ENCODE measurements at regions not wholly inside any gene's neighbourhood (a gene's known extent, or its start where the extent isn't known, plus 50 kb on each side); places are given as distances from the start of the nearest gene placed in this dataset.

DNA sequence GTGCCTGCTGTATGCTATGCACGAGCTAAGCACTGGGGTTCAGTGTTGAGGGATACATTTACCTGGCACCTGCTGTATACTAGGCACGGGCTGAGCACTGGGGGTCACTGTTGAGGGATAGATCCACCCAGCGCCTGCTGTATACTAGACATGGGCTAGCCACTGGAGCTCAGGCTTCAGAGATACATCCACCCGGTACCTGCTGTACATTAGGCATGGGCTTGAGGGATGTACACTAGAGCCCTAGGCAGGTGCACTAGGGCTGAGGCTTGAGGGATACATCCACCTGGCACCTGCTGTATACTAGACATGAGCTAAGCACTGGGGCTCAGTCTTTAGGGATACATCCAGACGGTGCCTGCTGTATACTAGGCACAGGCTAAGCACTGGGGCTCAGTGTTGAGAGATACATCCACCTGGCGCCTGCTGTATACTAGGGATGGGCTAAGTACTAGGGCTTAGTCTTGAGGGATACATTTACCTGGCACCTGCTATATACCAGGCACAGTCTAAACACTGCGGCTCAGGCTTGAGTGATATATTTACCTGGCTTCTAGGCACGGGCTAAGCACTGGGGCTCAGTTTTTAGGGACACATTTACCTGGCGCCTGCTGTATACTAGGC lies 92.7 kb downstream of the ADRA2C start:
- Histone ChIP-seq H3K4me3 (no peak overlapping the region), H3K27me3 (no peaks in the 10 kb centered on the region), H3K36me3 (no peaks in the 10 kb centered on the region), H3K4me1 (no peaks in the 10 kb centered on the region), H3K9me3 (no peaks in the 10 kb centered on the region), H3K27ac (no peak overlapping the region)
- no peak for DNase-seq
- intact Hi-C loops (cut with DNase I; ENCODE audit: low total_unique reads) = no loop called here
- TF ChIP-seq, protein P1, sequence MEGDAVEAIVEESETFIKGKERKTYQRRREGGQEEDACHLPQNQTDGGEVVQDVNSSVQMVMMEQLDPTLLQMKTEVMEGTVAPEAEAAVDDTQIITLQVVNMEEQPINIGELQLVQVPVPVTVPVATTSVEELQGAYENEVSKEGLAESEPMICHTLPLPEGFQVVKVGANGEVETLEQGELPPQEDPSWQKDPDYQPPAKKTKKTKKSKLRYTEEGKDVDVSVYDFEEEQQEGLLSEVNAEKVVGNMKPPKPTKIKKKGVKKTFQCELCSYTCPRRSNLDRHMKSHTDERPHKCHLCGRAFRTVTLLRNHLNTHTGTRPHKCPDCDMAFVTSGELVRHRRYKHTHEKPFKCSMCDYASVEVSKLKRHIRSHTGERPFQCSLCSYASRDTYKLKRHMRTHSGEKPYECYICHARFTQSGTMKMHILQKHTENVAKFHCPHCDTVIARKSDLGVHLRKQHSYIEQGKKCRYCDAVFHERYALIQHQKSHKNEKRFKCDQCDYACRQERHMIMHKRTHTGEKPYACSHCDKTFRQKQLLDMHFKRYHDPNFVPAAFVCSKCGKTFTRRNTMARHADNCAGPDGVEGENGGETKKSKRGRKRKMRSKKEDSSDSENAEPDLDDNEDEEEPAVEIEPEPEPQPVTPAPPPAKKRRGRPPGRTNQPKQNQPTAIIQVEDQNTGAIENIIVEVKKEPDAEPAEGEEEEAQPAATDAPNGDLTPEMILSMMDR (IDR thresholded peaks at IDR 0.05) = no peak
- no peak for TF ChIP-seq POLR2A (IDR thresholded peaks at IDR 0.05)

- Histone ChIP-seq H3K4me3 (no peak overlapping the region), H3K27ac (no peak overlapping the region), H3K9me3 (no peaks in the 10 kb centered on the region), H3K27me3 (no peaks in the 10 kb centered on the region), H3K36me3 (no peaks in the 10 kb centered on the region), H3K4me1 (no peaks in the 10 kb centered on the region)
- no peak for DNase-seq
- intact Hi-C loops (cut with DNase I; ENCODE audit: low total_unique reads) = no loop called here
- TF ChIP-seq, protein P1 (IDR thresholded peaks at IDR 0.05) = no peak
- TF ChIP-seq POLR2A (IDR thresholded peaks at IDR 0.05) = no peak
Measured at GRCh38 chr4:3859571-3859970, 93.4 kb downstream of the ADRA2C start.

DNA sequence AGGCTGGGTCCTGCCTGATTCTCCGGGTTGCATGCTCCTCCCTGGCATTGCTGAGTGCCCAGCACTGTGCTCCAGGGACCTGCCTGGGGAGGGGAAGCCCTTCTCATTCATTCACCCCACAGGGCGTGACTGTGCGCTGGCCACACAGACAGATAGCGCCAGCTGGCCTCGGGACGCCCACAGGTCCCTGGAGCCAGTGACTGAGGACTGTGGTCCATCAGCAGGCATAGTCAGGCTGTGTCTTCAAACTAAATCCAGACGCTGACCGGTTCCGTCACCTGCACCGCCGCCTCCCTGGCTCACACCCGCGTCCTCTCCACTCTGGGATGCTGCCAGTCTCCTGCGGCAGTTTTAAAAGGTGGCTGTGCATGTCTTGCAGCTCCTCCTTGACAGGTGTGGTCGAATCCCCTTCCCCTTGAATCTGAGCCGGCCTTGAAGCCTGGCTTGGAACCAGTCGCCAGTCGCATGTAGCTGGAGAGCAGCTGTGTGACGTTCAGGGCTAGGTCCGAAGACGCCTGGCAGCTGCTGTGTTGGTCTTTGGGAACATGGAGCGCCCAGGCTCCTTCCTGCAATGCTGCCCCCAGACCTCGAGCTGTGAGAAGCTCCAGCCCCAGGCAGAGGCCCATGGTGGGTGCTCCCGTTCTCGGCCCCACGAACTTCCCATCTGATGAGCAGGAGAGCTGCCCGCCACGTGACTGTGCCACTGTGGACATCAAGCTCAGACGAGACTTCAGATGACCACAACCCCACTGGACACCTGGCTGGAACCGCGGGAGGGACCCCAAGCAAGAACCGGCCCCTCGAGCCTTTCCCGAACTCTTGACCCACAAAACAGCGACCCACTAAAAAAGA lies 94.1 kb downstream of the ADRA2C start:
- no peaks in the 10 kb centered on the region for H3K27me3 ChIP-seq
- H3K27ac ChIP-seq = no peak overlapping the region
- H3K4me1 ChIP-seq = no peaks in the 10 kb centered on the region
- no peaks in the 10 kb centered on the region for H3K9me3 ChIP-seq
- TF ChIP-seq POLR2A (IDR thresholded peaks at IDR 0.05) = no peak
- TF ChIP-seq, protein P1 (IDR thresholded peaks at IDR 0.05) = no peak
- H3K36me3 ChIP-seq = no peaks in the 10 kb centered on the region
- no peak overlapping the region for H3K4me3 ChIP-seq
- intact Hi-C loops (cut with DNase I; ENCODE audit: low total_unique reads) = no loop called here
- no peak for DNase-seq

GRCh38 chr4:3860913-3861636 lies 94.9 kb downstream of the ADRA2C start:
- intact Hi-C loops (cut with DNase I; ENCODE audit: low total_unique reads) = no loop called here
- no peak for DNase-seq
- Histone ChIP-seq H3K4me3 (no peak overlapping the region), H3K4me1 (no peaks in the 10 kb centered on the region), H3K27ac (no peak overlapping the region), H3K36me3 (no peaks in the 10 kb centered on the region), H3K9me3 (no peaks in the 10 kb centered on the region), H3K27me3 (no peaks in the 10 kb centered on the region)
- TF ChIP-seq, protein P1 (IDR thresholded peaks at IDR 0.05) = no peak
- no peak for TF ChIP-seq POLR2A (IDR thresholded peaks at IDR 0.05)
